Endothelial cell (in vitro differentiated cells): ENCODE measurements at regions not wholly inside any gene's neighbourhood (a gene's known extent, or its start where the extent isn't known, plus 50 kb on each side); places are given as distances from the start of the nearest gene placed in this dataset.

ENCODE experiments used
- DNase-seq: peaks from one replicate; pipeline ENCODE4 v3.0.0; 2021; ENCODE audit warnings: low spot score
- H3K27ac Mint-ChIP-seq: one replicate; pipeline ENCODE4 v1.8.0; 2021; ENCODE audit warnings: mixed read lengths, inconsistent platforms; ENCODE audit not compliant: unreplicated experiment
- H3K27me3 Mint-ChIP-seq: one replicate; pipeline ENCODE4 v1.8.0; 2021; ENCODE audit warnings: mild to moderate bottlenecking, moderate library complexity, mixed read lengths, inconsistent platforms; ENCODE audit not compliant: unreplicated experiment
- H3K36me3 Mint-ChIP-seq: one replicate; pipeline ENCODE4 v1.8.0; 2021; ENCODE audit warnings: mild to moderate bottlenecking, low read depth, mixed read lengths, inconsistent platforms; ENCODE audit not compliant: unreplicated experiment
- H3K4me1 Mint-ChIP-seq: one replicate; pipeline ENCODE4 v1.8.0; 2021; ENCODE audit warnings: mild to moderate bottlenecking, mixed read lengths, inconsistent platforms; ENCODE audit not compliant: unreplicated experiment
- H3K4me3 Mint-ChIP-seq: one replicate; pipeline ENCODE4 v1.8.0; 2021; ENCODE audit warnings: mild to moderate bottlenecking, mixed read lengths, inconsistent platforms; ENCODE audit not compliant: unreplicated experiment
- H3K9me3 Mint-ChIP-seq: one replicate; pipeline ENCODE4 v1.8.0; 2021; ENCODE audit warnings: mixed read lengths, inconsistent platforms; ENCODE audit not compliant: unreplicated experiment
- CTCF ChIP-seq: fragments of 200-600 bp; sonication (generic); IDR thresholded peaks from one replicate; pipeline ENCODE4 v1.5.0; 2021; ENCODE audit warnings: antibody characterized with exemption; ENCODE audit not compliant: unreplicated experiment

DNA sequence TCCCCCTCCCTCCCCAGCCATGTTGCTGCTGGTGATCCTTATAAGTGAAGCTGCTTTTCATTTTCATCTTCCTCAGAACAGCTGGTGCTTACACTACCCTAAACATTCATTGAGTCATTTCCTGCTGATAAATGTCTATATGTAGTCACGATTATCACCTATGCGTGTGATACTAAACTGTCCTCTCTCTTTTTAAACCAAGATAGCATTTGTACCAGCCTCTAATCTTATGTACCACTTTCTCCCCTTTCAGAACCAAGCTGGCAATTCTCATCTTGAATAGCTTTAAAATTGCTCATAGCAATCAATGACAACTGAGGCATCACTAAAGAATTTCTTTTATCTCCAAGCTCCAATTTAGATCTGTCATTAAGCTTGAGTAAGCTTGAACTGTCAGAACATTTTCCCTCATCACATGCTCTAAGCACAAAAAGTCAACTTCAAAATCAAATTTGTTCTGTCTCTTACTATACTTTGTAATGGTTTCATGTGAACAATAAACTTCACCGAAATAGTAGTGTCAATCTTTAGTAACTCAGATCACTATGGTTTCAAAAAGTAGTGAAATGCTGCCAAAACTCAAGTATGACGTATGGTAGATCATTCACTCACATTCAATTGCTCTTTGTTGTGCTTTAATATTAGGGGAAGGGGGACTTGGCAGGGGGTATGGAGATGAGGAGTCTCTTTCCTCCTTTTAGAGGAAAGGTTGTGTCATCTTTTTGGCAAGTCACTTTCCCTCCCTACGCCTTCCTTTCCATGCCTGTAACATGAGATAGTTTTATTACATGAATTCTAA lies 178.1 kb upstream of the NOVA1 start:
- Mint-ChIP-seq H3K27ac (no peak overlapping the region), H3K4me3 (no peak overlapping the region), H3K9me3 (no peaks in the 10 kb centered on the region), H3K4me1 (no peaks in the 10 kb centered on the region), H3K27me3 (no peaks in the 10 kb centered on the region), H3K36me3 (no peaks in the 10 kb centered on the region)
- DNase-seq: no peak
- TF ChIP-seq CTCF: no peak

- Mint-ChIP-seq H3K4me3 (no peak overlapping the region), H3K36me3 (no peaks in the 10 kb centered on the region), H3K9me3 (no peaks in the 10 kb centered on the region), H3K4me1 (no peaks in the 10 kb centered on the region), H3K27me3 (no peaks in the 10 kb centered on the region), H3K27ac (no peak overlapping the region)
- TF ChIP-seq CTCF: no peak
- no peak for DNase-seq
Measured at GRCh38 chr14:26791117-26791806, 193.4 kb upstream of the NOVA1 start.

- Mint-ChIP-seq H3K27me3 (no peaks in the 10 kb centered on the region), H3K4me3 (no peak overlapping the region), H3K36me3 (no peaks in the 10 kb centered on the region), H3K4me1 (no peaks in the 10 kb centered on the region), H3K9me3 (no peaks in the 10 kb centered on the region), H3K27ac (no peak overlapping the region)
- TF ChIP-seq CTCF: no peak
- no peak for DNase-seq
Measured at GRCh38 chr14:26794731-26795130, 196.9 kb upstream of the NOVA1 start.

DNA sequence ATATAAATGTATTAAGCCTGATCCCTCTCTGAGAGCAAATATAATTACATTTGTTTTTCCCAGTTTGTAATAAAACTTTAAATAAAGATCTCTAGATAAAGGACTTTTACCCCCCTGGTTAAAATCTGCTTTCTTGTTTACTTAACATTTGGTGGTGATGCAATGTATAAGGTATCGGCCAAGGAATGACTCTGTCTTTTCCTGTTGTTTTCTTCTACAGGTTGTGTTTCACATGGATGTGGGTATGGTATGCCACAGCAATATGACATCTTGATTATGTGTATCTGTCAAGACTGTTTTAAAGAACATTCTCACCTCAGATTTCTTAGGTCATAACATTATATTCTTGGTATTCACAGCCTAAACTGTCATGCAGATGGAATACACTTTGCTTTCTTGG lies 210.6 kb upstream of the NOVA1 start:
- Mint-ChIP-seq H3K36me3 (no peaks in the 10 kb centered on the region), H3K27ac (no peak overlapping the region), H3K27me3 (no peaks in the 10 kb centered on the region), H3K9me3 (no peaks in the 10 kb centered on the region), H3K4me3 (no peak overlapping the region), H3K4me1 (peaks cover 2% of the 10 kb centered on the region)
- TF ChIP-seq CTCF: no peak
- no peak for DNase-seq

- Mint-ChIP-seq H3K27ac (no peak overlapping the region), H3K36me3 (no peaks in the 10 kb centered on the region), H3K4me3 (no peak overlapping the region), H3K27me3 (no peaks in the 10 kb centered on the region), H3K9me3 (no peaks in the 10 kb centered on the region), H3K4me1 (peaks cover 2% of the 10 kb centered on the region)
- TF ChIP-seq CTCF: no peak
- DNase-seq: no peak
Measured at GRCh38 chr14:26810631-26811030, 212.8 kb upstream of the NOVA1 start.
